Choroid plexus epithelial cell (primary cell): ENCODE measurements at regions not wholly inside any gene's neighbourhood (a gene's known extent, or its start where the extent isn't known, plus 50 kb on each side); places are given as distances from the start of the nearest gene placed in this dataset.
"Not testable (repeated sequence)": the region's sequence is repeated elsewhere in the genome, so short reads cannot be mapped to it uniquely, and the experiment has no call there.

Experiments used
- DNase-seq: peaks from one replicate; pipeline ENCODE4 v3.0.0-alpha.2; 2010; ENCODE audit warnings: low read depth
- H3K4me3 ChIP-seq: 2 replicates; pipeline ENCODE4 v1.5.1; 2011; ENCODE audit warnings: low read depth, mild to moderate bottlenecking, control low read depth, low read length, moderate library complexity
- TF ChIP-seq, protein P1 (sequence below): conservative IDR thresholded peaks from 2 replicates; pipeline ENCODE4 v1.5.1; 2011; ENCODE audit warnings: low read depth, mild to moderate bottlenecking, control low read depth, inconsistent platforms, low read length, moderate library complexity

DNA sequence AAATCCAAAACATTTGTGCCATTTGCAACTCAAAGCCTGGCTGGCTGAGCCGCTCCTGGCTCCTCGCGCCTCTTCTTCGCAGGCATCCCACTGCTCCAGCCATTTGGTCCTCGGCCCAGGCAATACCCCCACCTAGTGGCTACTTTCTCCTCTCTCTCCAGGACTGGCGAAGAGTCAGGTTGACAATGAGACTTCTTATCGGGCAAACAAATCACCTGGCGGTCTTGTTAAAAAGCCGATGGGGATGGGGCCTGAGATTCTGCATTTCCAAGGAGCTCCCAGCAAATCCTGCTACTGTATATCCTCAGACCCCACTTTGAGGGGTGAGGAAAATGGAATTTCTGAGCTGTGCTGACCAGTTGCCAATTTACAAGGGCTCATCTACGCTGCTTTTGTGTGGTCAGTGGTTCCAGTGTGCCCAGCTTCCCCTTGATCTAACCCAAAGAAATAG lies 89.0 kb downstream of the ISX start:
- no peak overlapping the region for H3K4me3 ChIP-seq
- DNase-seq = peak; percentile 70
- TF ChIP-seq, protein P1, sequence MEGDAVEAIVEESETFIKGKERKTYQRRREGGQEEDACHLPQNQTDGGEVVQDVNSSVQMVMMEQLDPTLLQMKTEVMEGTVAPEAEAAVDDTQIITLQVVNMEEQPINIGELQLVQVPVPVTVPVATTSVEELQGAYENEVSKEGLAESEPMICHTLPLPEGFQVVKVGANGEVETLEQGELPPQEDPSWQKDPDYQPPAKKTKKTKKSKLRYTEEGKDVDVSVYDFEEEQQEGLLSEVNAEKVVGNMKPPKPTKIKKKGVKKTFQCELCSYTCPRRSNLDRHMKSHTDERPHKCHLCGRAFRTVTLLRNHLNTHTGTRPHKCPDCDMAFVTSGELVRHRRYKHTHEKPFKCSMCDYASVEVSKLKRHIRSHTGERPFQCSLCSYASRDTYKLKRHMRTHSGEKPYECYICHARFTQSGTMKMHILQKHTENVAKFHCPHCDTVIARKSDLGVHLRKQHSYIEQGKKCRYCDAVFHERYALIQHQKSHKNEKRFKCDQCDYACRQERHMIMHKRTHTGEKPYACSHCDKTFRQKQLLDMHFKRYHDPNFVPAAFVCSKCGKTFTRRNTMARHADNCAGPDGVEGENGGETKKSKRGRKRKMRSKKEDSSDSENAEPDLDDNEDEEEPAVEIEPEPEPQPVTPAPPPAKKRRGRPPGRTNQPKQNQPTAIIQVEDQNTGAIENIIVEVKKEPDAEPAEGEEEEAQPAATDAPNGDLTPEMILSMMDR = peak; percentile 90

DNA sequence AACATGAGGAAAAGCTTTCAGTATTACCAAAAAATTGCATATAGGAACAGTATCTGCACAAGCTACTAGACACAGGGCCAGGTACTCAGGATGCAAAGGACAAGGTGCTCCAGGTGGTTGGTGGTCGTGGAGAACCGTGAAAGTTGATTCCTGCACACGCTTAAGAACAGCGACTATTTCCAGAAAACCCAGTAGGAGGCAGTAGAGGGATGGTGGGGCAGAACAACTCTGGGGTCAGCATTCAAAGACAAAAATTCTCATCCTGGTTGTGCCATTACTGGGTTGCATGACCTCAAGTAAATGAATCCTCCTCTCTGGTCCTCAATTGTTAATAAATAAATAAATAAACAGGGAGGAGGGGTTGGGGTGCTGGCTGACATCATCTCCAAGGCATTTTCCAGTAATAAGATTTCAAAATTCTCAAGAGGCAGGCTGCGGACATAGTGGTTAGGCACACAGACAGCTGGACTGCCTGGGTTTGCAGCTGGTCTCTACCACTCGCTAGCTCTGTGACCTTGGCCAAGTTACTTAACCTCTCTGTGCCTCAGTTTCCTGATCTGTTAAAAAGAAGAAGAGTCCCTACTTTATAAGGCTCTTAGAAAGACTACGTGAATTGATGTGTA lies 89.6 kb downstream of the ISX start:
- no peak for DNase-seq
- TF ChIP-seq, protein P1 = no peak
- H3K4me3 ChIP-seq = no peak overlapping the region

GRCh38 chr22:35156945-35157344 lies 91.0 kb downstream of the ISX start:
- H3K4me3 ChIP-seq = no peak overlapping the region
- DNase-seq = no peak
- TF ChIP-seq, protein P1 = no peak

- no peak for DNase-seq
- TF ChIP-seq, protein P1 = no peak
- no peak overlapping the region for H3K4me3 ChIP-seq
Measured at GRCh38 chr22:35158336-35158735, 92.4 kb downstream of the ISX start.

- TF ChIP-seq, protein P1 = no peak
- H3K4me3 ChIP-seq = no peak overlapping the region
- DNase-seq = no peak
Measured at GRCh38 chr22:35159343-35159742, 93.4 kb downstream of the ISX start.

GRCh38 chr22:35160268-35160667 lies 94.3 kb downstream of the ISX start:
- TF ChIP-seq, protein P1 = no peak
- DNase-seq = no peak
- H3K4me3 ChIP-seq = no peak overlapping the region

GRCh38 chr22:35165896-35166295 lies 91.4 kb upstream of the HMGXB4 start:
- DNase-seq, H3K4me3 ChIP-seq: not testable (repeated sequence)
